Right ventricle myocardium superior (tissue), 1 donor: ENCODE measurements at regions not wholly inside any gene's neighbourhood (a gene's known extent, or its start where the extent isn't known, plus 50 kb on each side); places are given as distances from the start of the nearest gene placed in this dataset.
"Not testable (repeated sequence)": the region's sequence is repeated elsewhere in the genome, so short reads cannot be mapped to it uniquely, and the experiment has no call there.

Experiments used
- ATAC-seq: fragments of 200-7000 bp; cut with Tn5 transposase; one replicate; pipeline ENCODE4 v1.9.1; 2020; ENCODE audit warnings: mild to moderate bottlenecking; ENCODE audit not compliant: poor library complexity
- DNase-seq: peaks from one replicate; pipeline ENCODE4 v3.0.0-alpha.2; 2020
- intact Hi-C: fragments of 100-400 bp; cut with DNase I; formaldehyde crosslinking; loops from one replicate; pipeline ENCODE4 v1.11.2; 2022
- donor health status: DM: no; HTN: yes; CAD: no; lungs with severe emphysema.

DNA sequence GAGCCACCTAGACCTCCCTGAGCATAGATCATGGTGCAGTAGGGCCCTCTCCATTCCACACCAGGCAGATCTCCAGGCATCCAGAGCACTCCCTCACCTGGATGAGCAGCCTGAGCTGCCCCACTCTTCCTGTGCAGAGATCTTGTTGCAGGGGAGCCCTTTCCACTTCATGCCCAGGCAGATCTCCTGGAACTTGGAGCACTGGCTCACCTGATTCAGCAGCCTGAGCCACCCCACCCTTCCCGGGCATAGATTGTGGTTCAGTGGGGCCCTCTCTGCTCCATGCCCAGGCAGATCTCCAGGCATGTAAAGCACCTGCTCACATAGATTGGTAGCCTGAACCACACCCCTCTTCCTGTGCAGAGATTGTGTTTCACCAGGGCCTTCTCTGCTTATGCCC lies 78.0 kb downstream of the SEC16B start:
- intact Hi-C loops, result no loop called here
- no peak for ATAC-seq
- DNase-seq, result no peak

GRCh38 chr1:177890479-177890878 lies 79.4 kb downstream of the SEC16B start:
- ATAC-seq, result no peak
- intact Hi-C loops, result no loop called here
- no peak for DNase-seq

DNA sequence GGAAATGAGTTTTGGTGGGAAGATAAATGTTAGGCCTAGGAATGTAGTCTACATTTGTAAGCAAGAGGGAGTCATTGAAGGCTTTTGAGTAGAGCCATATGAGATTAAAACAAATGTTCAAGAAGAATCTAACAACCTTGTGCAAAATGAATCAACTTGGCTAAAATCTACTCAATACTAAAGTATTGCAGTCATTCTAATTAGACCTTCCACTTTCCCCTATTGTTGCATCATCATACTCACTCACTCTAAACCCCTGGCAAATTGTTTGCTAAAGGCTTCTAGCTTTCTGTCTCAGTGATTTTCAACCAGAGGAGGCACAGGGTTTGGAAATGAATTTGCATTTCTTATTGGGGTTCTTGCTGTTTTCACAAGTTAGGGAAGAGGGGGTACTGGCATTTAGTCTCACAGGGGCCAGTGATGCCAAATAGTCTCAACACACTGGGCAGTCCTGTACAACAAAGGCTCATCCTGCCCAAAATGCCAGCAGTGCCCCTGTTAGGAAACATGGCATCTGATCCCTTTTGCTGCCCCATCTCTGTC lies 85.3 kb downstream of the SEC16B start:
- no peak for ATAC-seq
- intact Hi-C loops, result no loop called here
- no peak for DNase-seq

- intact Hi-C loops, result no loop called here
- ATAC-seq, result no peak
- no peak for DNase-seq
These were observed 86.3 kb downstream of the SEC16B start for GRCh38 chr1:177883581-177883980.

GRCh38 chr1:177880339-177880891 lies 89.4 kb downstream of the SEC16B start:
- DNase-seq (no peak), ATAC-seq (no peak)
- intact Hi-C loops, result no loop called here

- DNase-seq (no peak), ATAC-seq (no peak)
- intact Hi-C loops, result no loop called here
These were observed 92.8 kb downstream of the SEC16B start for GRCh38 chr1:177877086-177877485.

DNA sequence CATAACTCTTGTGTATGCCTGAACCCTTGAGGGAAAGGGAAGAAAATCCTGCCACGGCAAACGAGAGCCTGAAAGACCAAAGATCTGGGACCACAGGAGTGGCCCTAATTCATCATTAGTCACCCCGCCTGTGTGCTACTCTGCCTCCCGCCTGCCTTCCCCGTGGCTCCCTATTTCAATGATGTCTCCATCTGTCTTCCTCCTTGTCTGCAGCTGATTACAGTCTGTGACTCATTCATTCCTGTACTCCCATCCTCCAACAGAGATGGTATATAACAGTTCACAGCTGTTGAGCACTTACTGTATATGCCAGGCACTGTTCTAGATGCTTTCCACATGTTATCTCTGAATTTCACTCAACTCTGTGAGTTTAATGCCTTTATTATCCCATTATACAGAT lies 96.6 kb downstream of the SEC16B start:
- DNase-seq (no peak), ATAC-seq (no peak)
- intact Hi-C loops, result no loop called here

DNA sequence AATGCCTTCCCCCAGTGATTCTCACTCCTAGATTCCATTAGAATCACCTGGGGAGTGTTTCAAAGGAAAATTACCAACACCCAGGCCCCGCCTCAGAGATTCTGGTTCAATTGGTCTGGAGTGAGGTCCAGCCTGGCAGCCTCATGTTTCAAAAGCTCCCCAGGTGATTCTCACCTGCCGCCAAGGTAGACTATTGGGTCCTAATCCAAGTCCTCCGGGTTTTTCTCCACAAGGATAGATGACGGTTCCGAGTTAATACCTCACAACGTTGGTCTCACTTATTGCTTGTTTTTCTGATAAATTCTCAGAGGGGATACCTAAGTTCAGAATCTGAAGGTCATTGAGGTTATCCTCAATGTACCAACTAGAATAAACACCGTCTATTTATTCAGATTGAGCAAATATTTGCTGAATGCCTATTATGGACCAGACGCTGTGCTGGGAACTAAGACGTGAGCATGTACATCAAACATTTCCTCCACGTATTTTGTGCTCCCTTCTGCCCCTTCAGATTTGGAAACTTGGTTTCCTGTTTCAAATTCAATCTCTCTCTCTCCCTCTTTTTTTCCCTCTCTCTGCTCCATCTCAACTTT lies 97.5 kb downstream of the SEC16B start:
- intact Hi-C loops, result no loop called here
- no peak for ATAC-seq
- DNase-seq, result no peak

- intact Hi-C loops, result no loop called here
- ATAC-seq, result no peak
These were observed 98.1 kb downstream of the SEC16B start for GRCh38 chr1:177871613-177872307.

DNA sequence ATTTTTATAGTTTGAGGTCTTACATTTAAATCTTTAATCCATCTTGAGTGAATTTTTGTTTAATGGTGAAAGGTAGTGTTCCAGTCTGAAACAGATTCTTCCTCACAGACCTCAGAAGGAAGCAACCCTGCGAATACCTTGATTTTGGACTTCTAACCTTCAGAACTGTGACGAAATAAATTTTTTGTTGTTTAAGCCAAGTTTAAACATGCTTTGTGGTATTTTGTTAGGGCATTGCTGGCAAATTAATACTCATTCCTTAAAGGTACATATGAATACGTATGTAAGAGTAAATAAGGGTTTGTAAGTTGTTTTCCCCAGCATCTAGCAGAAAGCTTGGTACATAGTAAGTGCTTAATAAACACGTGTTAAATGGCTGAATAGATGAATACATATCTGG lies 100.3 kb downstream of the SEC16B start:
- DNase-seq, result no peak
- intact Hi-C loops, result no loop called here

More at GRCh38 chr1:177871613-177872307, 98.1 kb downstream of the SEC16B start:
- DNase-seq, result no peak

GRCh38 chr1:177869011-177869410 lies 100.8 kb downstream of the SEC16B start:
- ATAC-seq, intact Hi-C loops, DNase-seq: not testable (repeated sequence)

More for the DNA sequence above, 100.3 kb downstream of the SEC16B start:
- ATAC-seq, result no peak

DNA sequence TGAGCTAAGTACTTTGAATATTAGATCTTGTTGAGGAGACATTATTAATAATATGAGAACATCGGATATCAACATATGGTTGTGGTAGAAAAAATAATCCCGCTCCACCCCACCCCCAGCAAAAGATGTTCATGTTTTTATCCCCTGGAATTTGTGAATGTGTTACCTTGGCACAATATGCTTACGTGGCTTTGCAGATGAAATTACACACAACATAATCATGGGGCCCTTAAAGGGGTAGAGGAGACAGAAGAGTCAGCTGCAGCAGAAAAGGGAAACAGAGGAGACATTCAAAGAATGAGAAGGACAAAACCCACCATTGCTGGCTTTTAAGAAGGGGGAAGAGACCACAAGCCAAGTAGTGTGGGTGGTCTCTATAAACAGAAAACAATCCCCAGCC lies 104.1 kb downstream of the SEC16B start:
- DNase-seq (no peak), ATAC-seq (no peak)
- intact Hi-C loops, result no loop called here

DNA sequence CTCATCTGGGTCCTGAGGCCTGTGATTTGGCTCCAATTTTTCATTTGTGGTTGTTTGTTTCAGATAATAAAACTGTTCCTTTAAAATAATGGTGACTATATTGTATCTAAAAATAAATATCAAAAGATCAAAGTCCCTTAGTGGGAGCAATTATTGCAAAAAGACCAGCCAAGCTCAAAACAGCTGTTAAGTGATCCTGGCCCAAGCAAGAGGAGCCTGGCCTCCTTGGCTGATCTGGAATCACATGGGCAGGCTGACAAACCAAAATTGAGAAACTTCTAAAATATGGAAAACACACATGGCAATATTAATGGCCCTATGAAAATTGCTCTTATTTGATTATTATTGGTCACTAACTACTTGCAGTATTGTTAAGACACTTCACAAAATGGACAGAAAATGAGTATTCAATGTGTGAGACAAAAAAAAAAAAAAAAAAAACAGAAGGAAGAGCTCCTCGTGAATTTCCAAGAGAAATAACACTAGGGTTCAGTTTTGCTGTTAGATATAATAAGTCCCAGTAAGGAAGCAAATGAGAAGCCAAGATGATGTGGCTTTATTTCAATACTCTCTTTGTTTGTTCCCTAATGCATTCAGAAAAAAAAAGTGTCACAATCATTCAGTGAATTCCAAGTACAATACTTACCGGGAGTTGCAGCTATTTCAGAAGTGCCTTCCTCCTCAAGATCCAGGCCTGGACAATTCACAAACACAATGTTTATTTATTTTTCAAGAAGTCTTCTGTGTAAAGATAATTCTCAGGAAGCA lies 105.1 kb downstream of the SEC16B start:
- ATAC-seq, result no peak
- intact Hi-C loops, result no loop called here
- DNase-seq, result no peak

- intact Hi-C loops, result no loop called here
- ATAC-seq, result no peak
- no peak for DNase-seq
These were observed 106.1 kb downstream of the SEC16B start for GRCh38 chr1:177863796-177864195.

- DNase-seq (no peak), ATAC-seq (no peak)
- intact Hi-C loops, result no loop called here
These were observed 106.9 kb downstream of the SEC16B start for GRCh38 chr1:177862916-177863315.

- ATAC-seq (no peak), DNase-seq (no peak)
- intact Hi-C loops, result no loop called here
These were observed 110.3 kb downstream of the SEC16B start for GRCh38 chr1:177859572-177859971.

- ATAC-seq (no peak), DNase-seq (no peak)
- intact Hi-C loops, result no loop called here
These were observed 111.5 kb downstream of the SEC16B start for GRCh38 chr1:177858332-177858821.

- intact Hi-C loops, result no loop called here
- ATAC-seq (no peak), DNase-seq (no peak)
These were observed 112.6 kb downstream of the SEC16B start for GRCh38 chr1:177857285-177857684.

- DNase-seq (peak; percentile 38), ATAC-seq (peak; percentile 85)
- intact Hi-C loops, result no loop called here
These were observed 114.9 kb downstream of the SEC16B start for GRCh38 chr1:177854951-177855350.
